Lower leg skin (tissue), 3 donors: ENCODE measurements at regions not wholly inside any gene's neighbourhood (a gene's known extent, or its start where the extent isn't known, plus 50 kb on each side); places are given as distances from the start of the nearest gene placed in this dataset.

Experiments used
- CTCF ChIP-seq, 3 donors: fragments of 450-650 bp; IDR thresholded peaks; one replicate each; pipeline ENCODE4 v1.5.1; 2016; ENCODE audit warnings: antibody characterized with exemption in 3 of 3, mild to moderate bottlenecking in 3 of 3, moderate library complexity in 2 of 3
- POLR2A ChIP-seq, 2 donors: fragments of 450-650 bp; IDR thresholded peaks; one replicate each; pipeline ENCODE4 v1.6.1; 2016 to 2017; ENCODE audit warnings: antibody characterized with exemption in 2 of 2, mild to moderate bottlenecking in 1 of 2, moderate library complexity in 1 of 2

- TF ChIP-seq CTCF (IDR thresholded peaks at IDR 0.05): no peak
- TF ChIP-seq POLR2A (IDR thresholded peaks at IDR 0.05): no peak
Observed at GRCh38 chr4:108313546-108314339, 145.0 kb upstream of the LEF1 start.
